ENCODE measurements at regions not wholly inside any gene's neighbourhood (a gene's known extent, or its start where the extent isn't known, plus 50 kb on each side); places are given as distances from the start of the nearest gene placed in this dataset.
A peak's percentile ranks its signal among the peaks of the same experiment; 100 is the strongest.

DNA sequence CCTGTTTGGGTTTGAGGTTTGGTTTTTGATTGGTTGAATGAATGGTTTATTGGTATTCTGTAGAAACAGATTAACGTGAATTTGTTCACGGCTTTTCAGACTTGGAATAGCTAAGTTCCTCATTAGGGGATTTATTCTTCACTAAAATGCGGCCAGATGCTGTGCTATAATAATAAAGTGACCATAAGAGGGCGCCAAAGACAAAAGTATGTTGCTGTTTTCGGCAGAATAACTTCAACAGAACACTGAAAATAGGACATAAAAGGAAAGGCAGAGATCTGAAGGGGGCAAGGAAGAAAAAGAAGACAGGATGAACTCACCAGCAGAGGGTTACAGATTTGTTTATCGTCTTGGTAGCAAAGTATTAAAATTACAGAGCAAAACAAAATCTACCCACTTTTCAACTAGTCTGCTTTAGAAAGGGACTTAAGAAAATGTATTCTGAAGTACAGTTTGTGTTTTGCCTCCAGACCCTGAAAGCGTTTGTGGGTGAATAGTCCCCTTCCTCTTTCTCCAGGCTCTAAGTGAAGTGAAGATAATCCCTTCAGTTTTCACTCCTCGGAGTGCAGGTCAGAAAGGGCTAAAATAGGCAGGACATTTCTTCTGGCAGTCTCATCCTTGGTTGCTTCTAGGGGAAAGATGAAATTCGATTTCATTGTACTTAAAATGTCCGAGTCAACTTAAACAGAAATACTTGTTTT lies 147.6 kb downstream of the IL20RB start:
- Histone ChIP-seq H3K36me3 (replicated peaks in 1 of 2) (no peaks in the 10 kb centered on the region), H3K27me3 (peaks cover 13% of the 10 kb centered on the region), H3K9me3 (replicated peaks in 1 of 3) (no peaks in the 10 kb centered on the region), H3K27ac (no peak overlapping the region), H3K4me3 (no peak overlapping the region), H3K4me1 (replicated peaks in 1 of 2) (no peaks in the 10 kb centered on the region)
- TF ChIP-seq POLR2A (IDR thresholded peaks at IDR 0.05): no peak
- peak; percentile 56 to 71 (median 64) for TF ChIP-seq CTCF (IDR thresholded peaks at IDR 0.05)
- intact Hi-C loops (cut with DNase I): loop anchor here in 1 of 2 donors (10.0 kb wide), 1 partner anchor 839 kb away; no protein-coding TSS in a partner anchor
- DNase-seq: peak in 4 of 7 donors; percentile 15 to 56 (median 31)
- WGBS, 4 donors: 6 to 11% (median 9%) methylated on average over 10 of the region's 10 CpGs

DNA sequence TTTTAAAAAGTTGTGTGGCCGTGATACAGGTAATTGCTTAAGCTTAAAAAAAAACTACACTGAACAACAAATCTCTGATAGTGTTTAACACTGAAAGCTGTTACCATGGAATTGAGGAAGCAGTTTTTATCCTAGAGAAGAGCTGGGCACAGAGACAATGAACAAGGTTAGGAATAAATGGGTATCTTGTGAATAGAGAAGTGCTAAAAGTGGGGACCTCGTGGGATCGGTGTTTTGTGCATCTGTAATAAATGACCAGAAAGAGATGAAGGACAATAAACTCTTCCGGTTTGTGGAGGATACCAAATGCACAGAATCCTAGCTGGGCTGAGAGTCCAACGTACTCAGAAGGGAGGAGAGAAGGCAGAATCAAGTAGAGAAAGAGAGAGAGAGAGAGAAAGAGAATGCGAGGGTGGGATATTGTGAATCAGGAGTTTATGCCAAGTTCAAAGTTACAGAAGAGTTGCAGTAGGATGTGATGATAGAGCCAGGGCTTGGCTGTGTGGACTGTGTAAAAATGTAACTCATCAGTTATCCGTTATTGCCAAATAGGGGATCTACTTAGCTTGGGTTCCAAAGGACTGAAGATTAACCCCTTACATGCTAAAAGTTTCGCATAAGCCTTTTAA lies 148.9 kb downstream of the IL20RB start:
- Histone ChIP-seq H3K4me3 (no peak overlapping the region), H3K36me3 (replicated peaks in 1 of 2) (no peaks in the 10 kb centered on the region), H3K27me3 (peaks cover 13% of the 10 kb centered on the region), H3K9me3 (replicated peaks in 1 of 3) (no peaks in the 10 kb centered on the region), H3K27ac (no peak overlapping the region), H3K4me1 (replicated peaks in 1 of 2) (no peaks in the 10 kb centered on the region)
- WGBS, 4 donors: 34 to 48% (median 45%) methylated on average over 8 of the region's 8 CpGs
- DNase-seq: no peak
- intact Hi-C loops (cut with DNase I): loop anchor here in 1 of 2 donors (10.0 kb wide), 1 partner anchor 838 kb away; no protein-coding TSS in a partner anchor
- TF ChIP-seq CTCF (IDR thresholded peaks at IDR 0.05) (no peak), POLR2A (IDR thresholded peaks at IDR 0.05) (no peak)

DNA sequence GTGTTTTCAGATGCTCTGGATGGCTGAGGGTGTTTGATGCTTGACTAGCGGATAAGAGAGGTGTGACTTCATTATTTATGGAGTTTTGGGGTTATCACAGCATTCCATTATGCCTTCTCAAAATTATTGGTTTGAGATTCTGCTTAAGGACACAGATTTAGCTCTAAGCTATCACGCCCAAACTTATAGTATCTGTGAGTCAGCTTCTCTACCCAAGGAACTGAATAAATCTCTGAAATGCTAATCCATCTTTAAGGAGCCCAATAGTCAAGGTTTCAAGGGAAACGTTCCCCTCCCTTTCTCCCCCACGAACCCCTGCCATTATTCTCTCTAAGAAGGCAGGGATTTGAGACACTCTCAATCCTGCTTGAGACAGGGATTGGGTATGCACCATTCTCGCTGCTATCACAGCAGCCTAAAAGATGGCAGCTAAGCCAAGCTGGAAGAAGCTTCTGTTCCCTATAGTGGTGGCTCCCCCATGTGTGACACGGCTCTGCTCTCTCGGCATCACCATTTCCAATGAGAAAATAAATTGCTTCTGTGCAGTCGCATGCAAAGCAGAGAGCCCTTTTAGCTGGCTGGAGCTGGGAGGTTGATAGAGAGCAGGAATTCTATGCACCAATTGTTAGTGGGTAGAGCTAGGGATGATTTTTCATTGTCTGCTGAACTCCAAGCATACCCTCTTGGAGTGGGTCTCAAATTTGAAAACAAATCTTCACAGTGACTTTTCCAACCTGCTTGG lies 151.1 kb downstream of the IL20RB start:
- WGBS, 4 donors: 35 to 46% (median 44%) methylated on average over 7 to 8 of the region's 8 CpGs
- intact Hi-C loops (cut with DNase I): loop anchor here in 1 of 2 donors (10.0 kb wide), 1 partner anchor 836 kb away; no protein-coding TSS in a partner anchor
- no peak overlapping the region for H3K4me3 ChIP-seq
- no peaks in the 10 kb centered on the region for H3K9me3 ChIP-seq (replicated peaks in 1 of 3)
- H3K27me3 ChIP-seq: peaks cover 13% of the 10 kb centered on the region
- no peaks in the 10 kb centered on the region for H3K36me3 ChIP-seq (replicated peaks in 1 of 2)
- H3K4me1 ChIP-seq (replicated peaks in 1 of 2): no peaks in the 10 kb centered on the region
- H3K27ac ChIP-seq: no peak overlapping the region
- TF ChIP-seq CTCF (IDR thresholded peaks at IDR 0.05): no peak
- DNase-seq: no peak

DNA sequence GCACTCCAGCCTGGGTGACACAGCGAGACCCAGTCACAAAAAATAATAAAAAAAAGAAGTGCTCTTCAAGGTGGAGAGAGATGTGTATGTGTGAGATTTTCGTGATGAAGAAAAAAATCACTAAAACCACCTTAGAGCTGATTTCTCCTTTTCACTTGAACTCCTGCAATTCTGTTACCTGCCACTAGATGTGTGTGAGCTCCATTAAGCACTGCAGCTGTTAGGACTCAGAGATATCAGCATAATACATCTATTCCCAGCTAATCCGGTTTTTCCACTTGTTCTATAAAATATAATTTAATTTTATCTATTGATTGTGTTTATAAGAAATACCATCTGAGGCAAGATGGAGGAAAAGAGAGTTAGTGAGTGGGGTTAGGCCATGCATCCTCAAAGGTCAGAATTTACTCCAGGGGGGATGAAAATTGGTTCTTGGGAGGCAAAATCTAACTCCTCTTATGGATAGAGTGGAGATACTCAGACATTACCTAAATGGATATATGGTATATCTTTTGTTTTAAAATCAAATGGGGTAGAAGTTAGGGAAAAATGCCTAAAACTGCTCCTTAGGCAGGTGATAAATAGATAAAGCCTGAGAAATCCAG lies 152.7 kb downstream of the IL20RB start:
- TF ChIP-seq POLR2A (IDR thresholded peaks at IDR 0.05) (no peak), CTCF (IDR thresholded peaks at IDR 0.05) (peak; percentile 61 to 82 (median 70))
- 13 to 28% (median 22%) methylated on average over 3 of the region's 3 CpGs for WGBS, 4 donors

More for the DNA sequence above, 152.7 kb downstream of the IL20RB start:
- Histone ChIP-seq H3K27ac (no peak overlapping the region), H3K4me1 (replicated peaks in 1 of 2) (no peaks in the 10 kb centered on the region), H3K9me3 (replicated peaks in 1 of 3) (no peaks in the 10 kb centered on the region), H3K4me3 (no peak overlapping the region), H3K27me3 (peaks cover 13% of the 10 kb centered on the region), H3K36me3 (replicated peaks in 1 of 2) (no peaks in the 10 kb centered on the region)
- DNase-seq: peak in 1 of 7 donors; percentile 15
- intact Hi-C loops (cut with DNase I): no loop called here
